ENCODE measurements at regions not wholly inside any gene's neighbourhood (a gene's known extent, or its start where the extent isn't known, plus 50 kb on each side); places are given as distances from the start of the nearest gene placed in this dataset.

- no peak for DNase-seq (ENCODE audit: low spot score)
- 93% methylated on average over 2 of the region's 2 CpGs for WGBS (ENCODE audit: low lambda C conversion rate, missing lambda C conversion rate)
- Histone ChIP-seq H3K9me3 (ENCODE audit: low read depth) (no peaks in the 10 kb centered on the region), H3K4me3 (no peak overlapping the region), H2AFZ (no peak overlapping the region), H3K4me1 (ENCODE audit: insufficient read depth) (no peaks in the 10 kb centered on the region), H3K36me3 (replicated peaks; ENCODE audit: insufficient read depth, low read depth) (no peaks in the 10 kb centered on the region), H3K4me2 (no peak overlapping the region), H3K9me2 (replicated peaks; ENCODE audit: insufficient read depth) (no peaks in the 10 kb centered on the region), H3K79me2 (no peaks in the 10 kb centered on the region), H4K20me1 (ENCODE audit: insufficient read depth, poor library complexity, severe bottlenecking) (no peaks in the 10 kb centered on the region), H3K27me3 (no peaks in the 10 kb centered on the region), H3K27ac (no peak overlapping the region)
- TF ChIP-seq EZH2 (IDR thresholded peaks at IDR 0.05; ENCODE audit: borderline replicate concordance) = no peak
- TF ChIP-seq, protein P1, sequence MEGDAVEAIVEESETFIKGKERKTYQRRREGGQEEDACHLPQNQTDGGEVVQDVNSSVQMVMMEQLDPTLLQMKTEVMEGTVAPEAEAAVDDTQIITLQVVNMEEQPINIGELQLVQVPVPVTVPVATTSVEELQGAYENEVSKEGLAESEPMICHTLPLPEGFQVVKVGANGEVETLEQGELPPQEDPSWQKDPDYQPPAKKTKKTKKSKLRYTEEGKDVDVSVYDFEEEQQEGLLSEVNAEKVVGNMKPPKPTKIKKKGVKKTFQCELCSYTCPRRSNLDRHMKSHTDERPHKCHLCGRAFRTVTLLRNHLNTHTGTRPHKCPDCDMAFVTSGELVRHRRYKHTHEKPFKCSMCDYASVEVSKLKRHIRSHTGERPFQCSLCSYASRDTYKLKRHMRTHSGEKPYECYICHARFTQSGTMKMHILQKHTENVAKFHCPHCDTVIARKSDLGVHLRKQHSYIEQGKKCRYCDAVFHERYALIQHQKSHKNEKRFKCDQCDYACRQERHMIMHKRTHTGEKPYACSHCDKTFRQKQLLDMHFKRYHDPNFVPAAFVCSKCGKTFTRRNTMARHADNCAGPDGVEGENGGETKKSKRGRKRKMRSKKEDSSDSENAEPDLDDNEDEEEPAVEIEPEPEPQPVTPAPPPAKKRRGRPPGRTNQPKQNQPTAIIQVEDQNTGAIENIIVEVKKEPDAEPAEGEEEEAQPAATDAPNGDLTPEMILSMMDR (IDR thresholded peaks at IDR 0.05; ENCODE audit: poor library complexity) = no peak
- no peak for TF ChIP-seq EZH2phosphoT487 (IDR thresholded peaks at IDR 0.05; ENCODE audit: low read depth, severe bottlenecking, unreplicated experiment)
Observed at GRCh38 chr6:92522589-92522988, 896.8 kb downstream of the EPHA7 start.

GRCh38 chr6:92521553-92521952 lies 897.8 kb downstream of the EPHA7 start:
- no peak for DNase-seq (ENCODE audit: low spot score)
- Histone ChIP-seq H3K36me3 (replicated peaks; ENCODE audit: insufficient read depth, low read depth) (no peaks in the 10 kb centered on the region), H3K9me3 (ENCODE audit: low read depth) (no peaks in the 10 kb centered on the region), H3K27me3 (no peaks in the 10 kb centered on the region), H3K4me2 (no peak overlapping the region), H3K27ac (no peak overlapping the region), H3K4me1 (ENCODE audit: insufficient read depth) (no peaks in the 10 kb centered on the region), H4K20me1 (ENCODE audit: insufficient read depth, poor library complexity, severe bottlenecking) (no peaks in the 10 kb centered on the region), H3K9me2 (replicated peaks; ENCODE audit: insufficient read depth) (no peaks in the 10 kb centered on the region), H3K4me3 (no peak overlapping the region), H3K79me2 (no peaks in the 10 kb centered on the region), H2AFZ (no peak overlapping the region)
- 50% methylated on average over 1 of the region's 1 CpG for WGBS (ENCODE audit: low lambda C conversion rate, missing lambda C conversion rate)
- TF ChIP-seq EZH2phosphoT487 (IDR thresholded peaks at IDR 0.05; ENCODE audit: low read depth, severe bottlenecking, unreplicated experiment) (no peak), EZH2 (IDR thresholded peaks at IDR 0.05; ENCODE audit: borderline replicate concordance) (no peak)
- TF ChIP-seq, protein P1 (IDR thresholded peaks at IDR 0.05; ENCODE audit: poor library complexity) = no peak

DNA sequence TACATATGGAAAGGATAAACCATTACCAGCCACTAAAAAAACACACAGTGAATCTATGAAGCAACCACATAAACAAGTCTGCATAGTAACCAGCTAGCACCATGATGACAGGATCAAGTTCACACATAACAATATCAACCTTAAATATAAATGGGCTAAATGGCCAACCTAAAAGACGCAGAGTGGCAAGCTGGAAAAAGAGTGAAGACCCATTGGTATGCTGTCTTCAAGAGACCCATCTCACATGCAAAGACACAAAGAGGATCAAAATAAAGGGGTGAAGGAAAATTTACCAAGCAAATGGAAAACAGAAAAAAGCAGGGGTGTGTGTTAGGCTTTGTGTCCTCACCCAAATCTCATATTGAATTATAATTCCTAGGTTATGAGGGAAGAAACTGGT lies 909.2 kb downstream of the EPHA7 start:
- no peaks in the 10 kb centered on the region for H3K4me1 ChIP-seq (ENCODE audit: insufficient read depth)
- 87% methylated on average over 1 of the region's 1 CpG for WGBS (ENCODE audit: low lambda C conversion rate, missing lambda C conversion rate)
- no peak overlapping the region for H3K4me2 ChIP-seq
- H3K36me3 ChIP-seq (replicated peaks; ENCODE audit: insufficient read depth, low read depth) = no peaks in the 10 kb centered on the region
- no peak for DNase-seq (ENCODE audit: low spot score)
- H3K79me2 ChIP-seq = no peaks in the 10 kb centered on the region
- H3K27me3 ChIP-seq = no peaks in the 10 kb centered on the region
- no peaks in the 10 kb centered on the region for H3K9me3 ChIP-seq (ENCODE audit: low read depth)
- no peak overlapping the region for H3K4me3 ChIP-seq
- TF ChIP-seq EZH2 (IDR thresholded peaks at IDR 0.05; ENCODE audit: borderline replicate concordance) = no peak
- TF ChIP-seq, protein P1 (IDR thresholded peaks at IDR 0.05; ENCODE audit: poor library complexity) = no peak
- no peak overlapping the region for H2AFZ ChIP-seq
- no peaks in the 10 kb centered on the region for H3K9me2 ChIP-seq (replicated peaks; ENCODE audit: insufficient read depth)
- H4K20me1 ChIP-seq (ENCODE audit: insufficient read depth, poor library complexity, severe bottlenecking) = no peaks in the 10 kb centered on the region
- no peak overlapping the region for H3K27ac ChIP-seq

DNA sequence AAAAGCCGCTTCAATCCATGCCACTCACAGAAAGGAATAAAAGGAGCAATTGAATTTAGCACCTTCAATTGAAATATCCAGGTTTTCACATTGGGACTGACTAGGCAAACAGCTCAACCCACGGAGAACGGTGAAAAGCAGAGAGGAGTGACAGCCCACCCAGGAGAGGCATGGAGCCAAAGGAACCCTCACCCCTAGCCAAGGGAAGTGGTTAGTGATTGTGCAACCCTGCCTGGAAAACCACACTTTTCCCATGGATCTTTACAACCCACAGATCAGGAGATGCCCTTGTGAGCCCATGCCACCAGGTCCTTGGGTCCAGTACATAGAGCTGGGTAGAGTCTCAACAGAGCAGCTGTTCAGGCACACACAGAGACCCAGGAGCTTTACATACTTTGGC lies 911.8 kb downstream of the EPHA7 start:
- H3K36me3 ChIP-seq (replicated peaks; ENCODE audit: insufficient read depth, low read depth) = no peaks in the 10 kb centered on the region
- 94% methylated on average over 3 of the region's 3 CpGs for WGBS (ENCODE audit: low lambda C conversion rate, missing lambda C conversion rate)
- H3K9me3 ChIP-seq (ENCODE audit: low read depth) = no peaks in the 10 kb centered on the region
- no peaks in the 10 kb centered on the region for H3K79me2 ChIP-seq
- no peaks in the 10 kb centered on the region for H4K20me1 ChIP-seq (ENCODE audit: insufficient read depth, poor library complexity, severe bottlenecking)
- H3K4me2 ChIP-seq = no peak overlapping the region
- H3K9me2 ChIP-seq (replicated peaks; ENCODE audit: insufficient read depth) = no peaks in the 10 kb centered on the region
- no peaks in the 10 kb centered on the region for H3K27me3 ChIP-seq
- no peak for DNase-seq (ENCODE audit: low spot score)
- H3K4me1 ChIP-seq (ENCODE audit: insufficient read depth) = no peaks in the 10 kb centered on the region
- H2AFZ ChIP-seq = no peak overlapping the region
- TF ChIP-seq EZH2phosphoT487 (IDR thresholded peaks at IDR 0.05; ENCODE audit: low read depth, severe bottlenecking, unreplicated experiment) (no peak), EZH2 (IDR thresholded peaks at IDR 0.05; ENCODE audit: borderline replicate concordance) (no peak)
- TF ChIP-seq, protein P1 (IDR thresholded peaks at IDR 0.05; ENCODE audit: poor library complexity) = no peak
- no peak overlapping the region for H3K4me3 ChIP-seq
- no peak overlapping the region for H3K27ac ChIP-seq

Measured in hepatocyte (in vitro differentiated cells).